H9 (cell line): ENCODE measurements at regions not wholly inside any gene's neighbourhood (a gene's known extent, or its start where the extent isn't known, plus 50 kb on each side); places are given as distances from the start of the nearest gene placed in this dataset.

Source experiments
- DNase-seq: peaks from one replicate; pipeline ENCODE4 v3.0.0-alpha.2; 2017
- H2AFZ ChIP-seq: one replicate; pipeline ENCODE4 v1.6.1; 2013; ENCODE audit warnings: mild to moderate bottlenecking, low read length, control low read depth, moderate library complexity
- H2AK5ac ChIP-seq: 2 replicates; pipeline ENCODE4 v1.6.1; 2013; ENCODE audit warnings: low read length, control low read depth, mixed read lengths; ENCODE audit not compliant: insufficient read length
- H2BK120ac ChIP-seq: one replicate; pipeline ENCODE4 v1.6.1; 2013; ENCODE audit warnings: low read depth, mild to moderate bottlenecking, low read length, control low read depth, inconsistent platforms; ENCODE audit not compliant: poor library complexity, severe bottlenecking
- H2BK12ac ChIP-seq: 2 replicates; pipeline ENCODE4 v1.6.1; 2013; ENCODE audit warnings: low read length, control low read depth, mixed read lengths, low read depth; ENCODE audit not compliant: insufficient read length
- H2BK15ac ChIP-seq: 2 replicates; pipeline ENCODE4 v1.6.1; 2013; ENCODE audit warnings: low read depth, low read length, control low read depth
- H2BK20ac ChIP-seq: one replicate; pipeline ENCODE4 v1.6.1; 2013; ENCODE audit warnings: low read depth, mild to moderate bottlenecking, low read length, control low read depth, inconsistent platforms; ENCODE audit not compliant: poor library complexity, severe bottlenecking
- H2BK5ac ChIP-seq: 2 replicates; pipeline ENCODE4 v1.6.1; 2013; ENCODE audit warnings: low read length, control low read depth, mixed read lengths; ENCODE audit not compliant: insufficient read length
- H3K14ac ChIP-seq: 2 replicates; pipeline ENCODE4 v1.6.1; 2013; ENCODE audit warnings: low read length, control low read depth; ENCODE audit not compliant: insufficient read depth
- H3K18ac ChIP-seq: 2 replicates; pipeline ENCODE4 v1.6.1; 2013; ENCODE audit warnings: low read depth, mild to moderate bottlenecking, mixed read lengths, low read length, control low read depth; ENCODE audit not compliant: insufficient read length
- H3K23ac ChIP-seq: 2 replicates; pipeline ENCODE4 v1.6.1; 2013; ENCODE audit warnings: low read length, control low read depth, mixed read lengths, low read depth; ENCODE audit not compliant: insufficient read length
- H3K23me2 ChIP-seq: 2 replicates; pipeline ENCODE4 v1.6.1; 2013; ENCODE audit warnings: low read depth, mild to moderate bottlenecking, mixed read lengths, low read length, control low read depth; ENCODE audit not compliant: insufficient read length, poor library complexity, severe bottlenecking
- H3K27ac ChIP-seq: 2 replicates; pipeline ENCODE4 v1.5.1; 2013; ENCODE audit warnings: low read length, control low read depth, mixed read lengths, low read depth; ENCODE audit not compliant: insufficient read length
- H3K27me3 ChIP-seq: 2 replicates; pipeline ENCODE4 v1.6.1; 2013; ENCODE audit warnings: low read length, control low read depth, inconsistent platforms; ENCODE audit not compliant: insufficient read depth
- H3K4ac ChIP-seq: 2 replicates; pipeline ENCODE4 v1.6.1; 2013; ENCODE audit warnings: low read depth, mild to moderate bottlenecking, control low read depth, inconsistent platforms, low read length, moderate library complexity
- H3K4me1 ChIP-seq: 2 replicates; pipeline ENCODE4 v1.6.1; 2013; ENCODE audit warnings: low read length, control low read depth, inconsistent platforms; ENCODE audit not compliant: insufficient read depth
- H3K4me2 ChIP-seq: 2 replicates; pipeline ENCODE4 v1.6.1; 2013; ENCODE audit warnings: low read length, control low read depth, mixed read lengths; ENCODE audit not compliant: insufficient read length, insufficient read depth
- H3K56ac ChIP-seq: 2 replicates; pipeline ENCODE4 v1.6.1; 2013; ENCODE audit warnings: low read depth, mild to moderate bottlenecking, mixed read lengths, low read length, control low read depth; ENCODE audit not compliant: insufficient read length
- H3K79me1 ChIP-seq: 2 replicates; pipeline ENCODE4 v1.6.1; 2013; ENCODE audit warnings: low read depth, mild to moderate bottlenecking, moderate library complexity, low read length, control low read depth, inconsistent platforms; ENCODE audit not compliant: insufficient read depth, poor library complexity, severe bottlenecking
- H3K79me2 ChIP-seq: 2 replicates; pipeline ENCODE4 v1.6.1; 2013; ENCODE audit warnings: low read length, control low read depth, inconsistent platforms; ENCODE audit not compliant: insufficient read depth
- H3K9ac ChIP-seq: 2 replicates; pipeline ENCODE4 v1.6.1; 2013; ENCODE audit warnings: low read length, control low read depth, mixed read lengths; ENCODE audit not compliant: insufficient read length; ENCODE audit errors: extremely low read depth
- H3K9me3 ChIP-seq: one replicate; pipeline ENCODE4 v1.6.1; 2013; ENCODE audit warnings: low read depth, low read length, inconsistent platforms; ENCODE audit not compliant: control insufficient read depth
- H3T11ph ChIP-seq: one replicate; pipeline ENCODE4 v1.6.1; 2013; ENCODE audit warnings: mild to moderate bottlenecking, low read length, control low read depth, inconsistent platforms
- H4K20me1 ChIP-seq: one replicate; pipeline ENCODE4 v1.6.1; 2013; ENCODE audit not compliant: control insufficient read depth, insufficient read length, insufficient read depth
- H4K5ac ChIP-seq: 2 replicates; pipeline ENCODE4 v1.6.1; 2013; ENCODE audit warnings: low read depth, mild to moderate bottlenecking, mixed read lengths, low read length, control low read depth; ENCODE audit not compliant: insufficient read length
- H4K8ac ChIP-seq: replicated peaks from 2 replicates; pipeline ENCODE4 v1.6.1; 2013; ENCODE audit warnings: low read length, control low read depth, mixed read lengths, low read depth; ENCODE audit not compliant: insufficient read length
- H4K91ac ChIP-seq: 2 replicates; pipeline ENCODE4 v1.6.1; 2013; ENCODE audit warnings: low read depth, mild to moderate bottlenecking, moderate library complexity, mixed read lengths, low read length, control low read depth; ENCODE audit not compliant: insufficient read length
- H3K27ac Mint-ChIP-seq, 3 experiments: 2 replicates in 2 of 3; 3 replicates in 1 of 3; pipeline ENCODE4 v1.8.0; 2020 to 2021; ENCODE audit warnings: mixed read lengths in 3 of 3, mild to moderate bottlenecking in 1 of 3, moderate library complexity in 1 of 3
- H3K27me3 Mint-ChIP-seq: 2 replicates; pipeline ENCODE4 v1.8.0; 2021; ENCODE audit warnings: low read depth, mild to moderate bottlenecking, moderate library complexity, mixed read lengths
- H3K36me3 Mint-ChIP-seq, 3 experiments: 2 replicates in 2 of 3; 3 replicates in 1 of 3; pipeline ENCODE4 v1.8.0; 2020 to 2021; ENCODE audit warnings: low read depth in 3 of 3, mixed read lengths in 3 of 3; ENCODE audit not compliant: insufficient read depth in 1 of 3
- H3K4me1 Mint-ChIP-seq, 2 experiments: 2 replicates each; pipeline ENCODE4 v1.8.0; 2020; ENCODE audit warnings: mixed read lengths in 2 of 2
- H3K4me3 Mint-ChIP-seq, 2 experiments: 2 replicates in 1 of 2; 3 replicates in 1 of 2; pipeline ENCODE4 v1.8.0; 2020 to 2021; ENCODE audit warnings: mild to moderate bottlenecking in 2 of 2, mixed read lengths in 2 of 2, moderate library complexity in 1 of 2
- H3K9me3 Mint-ChIP-seq, 2 experiments: 2 replicates in 1 of 2; 3 replicates in 1 of 2; pipeline ENCODE4 v1.8.0; 2020; ENCODE audit warnings: mild to moderate bottlenecking in 2 of 2, mixed read lengths in 2 of 2, moderate library complexity in 1 of 2
- WGBS: extraction: QIAGEN DNeasy Blood & Tissue Kit; methylation state at CpG from one replicate; pipeline ENCODE4 v1.1.7; 2013; ENCODE audit warnings: missing lambda C conversion rate, low lambda C conversion rate, mixed read lengths; ENCODE audit not compliant: insufficient read length; ENCODE audit errors: extremely low coverage; 5-methylcytosine and 5-hydroxymethylcytosine counted together
- TF ChIP-seq, protein P1 (sequence below): fragments of 200-600 bp; sonication (generic); conservative IDR thresholded peaks from 3 replicates; pipeline ENCODE4 v1.8.0; 2021; ENCODE audit warnings: antibody characterized with exemption, mild to moderate bottlenecking

GRCh38 chr5:153865016-153865415 lies 173.7 kb downstream of the FAM114A2 start:
- no peaks in the 10 kb centered on the region for H3K79me1 ChIP-seq
- no peak overlapping the region for H3K27ac ChIP-seq
- TF ChIP-seq, protein P1, sequence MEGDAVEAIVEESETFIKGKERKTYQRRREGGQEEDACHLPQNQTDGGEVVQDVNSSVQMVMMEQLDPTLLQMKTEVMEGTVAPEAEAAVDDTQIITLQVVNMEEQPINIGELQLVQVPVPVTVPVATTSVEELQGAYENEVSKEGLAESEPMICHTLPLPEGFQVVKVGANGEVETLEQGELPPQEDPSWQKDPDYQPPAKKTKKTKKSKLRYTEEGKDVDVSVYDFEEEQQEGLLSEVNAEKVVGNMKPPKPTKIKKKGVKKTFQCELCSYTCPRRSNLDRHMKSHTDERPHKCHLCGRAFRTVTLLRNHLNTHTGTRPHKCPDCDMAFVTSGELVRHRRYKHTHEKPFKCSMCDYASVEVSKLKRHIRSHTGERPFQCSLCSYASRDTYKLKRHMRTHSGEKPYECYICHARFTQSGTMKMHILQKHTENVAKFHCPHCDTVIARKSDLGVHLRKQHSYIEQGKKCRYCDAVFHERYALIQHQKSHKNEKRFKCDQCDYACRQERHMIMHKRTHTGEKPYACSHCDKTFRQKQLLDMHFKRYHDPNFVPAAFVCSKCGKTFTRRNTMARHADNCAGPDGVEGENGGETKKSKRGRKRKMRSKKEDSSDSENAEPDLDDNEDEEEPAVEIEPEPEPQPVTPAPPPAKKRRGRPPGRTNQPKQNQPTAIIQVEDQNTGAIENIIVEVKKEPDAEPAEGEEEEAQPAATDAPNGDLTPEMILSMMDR, result no peak
- H3K27me3 ChIP-seq, result no peaks in the 10 kb centered on the region
- no peak overlapping the region for H2BK5ac ChIP-seq
- H3K4me2 ChIP-seq, result no peak overlapping the region
- Mint-ChIP-seq H3K4me1 (peaks cover 6 to 15% of the 10 kb centered on the region in 2 experiments; a peak in 2 of 4 replicates), H3K36me3 (peaks cover 0 to 5% (median 4%) of the 10 kb centered on the region in 3 experiments; a peak in 5 of 7 replicates), H3K9me3 (peaks cover 0 to 4% of the 10 kb centered on the region in 2 experiments; a peak in 3 of 5 replicates), H3K4me3 (no peak overlapping the region), H3K27me3 (peaks cover 13% of the 10 kb centered on the region; the same call in 1 of the 2 replicates), H3K27ac (no peak overlapping the region)
- no peak overlapping the region for H2BK12ac ChIP-seq
- H3K14ac ChIP-seq, result no peak overlapping the region
- H2BK120ac ChIP-seq, result no peak overlapping the region
- WGBS, result no CpG with 5 or more reads among the region's 2 CpGs
- H3K23ac ChIP-seq, result no peak overlapping the region
- no peak overlapping the region for H2BK15ac ChIP-seq
- no peak for DNase-seq
- no peaks in the 10 kb centered on the region for H4K20me1 ChIP-seq
- no peak overlapping the region for H3K4ac ChIP-seq
- H4K91ac ChIP-seq, result no peak overlapping the region
- H2AFZ ChIP-seq, result no peak overlapping the region
- no peak overlapping the region for H3T11ph ChIP-seq
- no peak overlapping the region for H4K8ac ChIP-seq
- H3K23me2 ChIP-seq, result no peaks in the 10 kb centered on the region
- H3K9ac ChIP-seq, result no peak overlapping the region
- no peak overlapping the region for H4K5ac ChIP-seq
- no peak overlapping the region for H2BK20ac ChIP-seq
- no peaks in the 10 kb centered on the region for H3K9me3 ChIP-seq
- H2AK5ac ChIP-seq, result no peak overlapping the region
- H3K79me2 ChIP-seq, result no peaks in the 10 kb centered on the region
- no peak overlapping the region for H3K18ac ChIP-seq
- H3K56ac ChIP-seq, result no peak overlapping the region
- H3K4me1 ChIP-seq, result no peaks in the 10 kb centered on the region
